NCI-H82 treated with DMSO at 0.1 percent for 48 hours (cell line): ENCODE measurements at regions not wholly inside any gene's neighbourhood (a gene's known extent, or its start where the extent isn't known, plus 50 kb on each side); places are given as distances from the start of the nearest gene placed in this dataset.
"Not testable (repeated sequence)": the region's sequence is repeated elsewhere in the genome, so short reads cannot be mapped to it uniquely, and the experiment has no call there.

ENCODE experiments used
- DNase-seq: peaks from one replicate; lab custom pipeline; 2025; ENCODE audit not compliant: unreplicated experiment; lab: John Stamatoyannopoulos, UW

DNA sequence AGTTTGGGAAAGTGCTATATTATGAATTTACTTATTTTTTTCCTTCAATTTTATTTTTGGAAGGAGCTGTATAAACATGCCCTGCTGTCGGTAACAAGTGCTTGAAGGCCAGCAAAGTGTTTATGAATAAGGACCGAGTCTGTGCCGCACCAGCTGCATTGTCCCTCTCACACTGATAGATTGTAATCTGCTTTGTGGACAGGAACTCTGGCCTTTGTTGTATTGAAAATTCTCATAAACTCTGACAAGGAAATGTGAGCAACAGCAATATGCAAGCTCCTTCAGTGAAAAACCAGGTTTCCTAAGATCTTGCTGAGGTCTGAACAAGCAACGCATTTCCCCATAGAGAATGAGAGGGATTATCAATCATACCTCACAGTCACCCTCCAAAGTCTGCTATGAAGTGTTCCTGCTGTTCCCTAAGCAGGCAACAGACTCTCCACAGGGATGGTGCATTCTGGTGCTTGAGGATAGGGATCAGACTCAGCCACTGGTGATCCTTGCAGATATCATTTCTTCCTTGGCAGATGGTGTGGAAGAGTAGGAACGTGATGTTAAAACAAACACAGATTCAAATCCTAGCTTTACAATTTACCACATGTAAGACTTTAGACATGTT is 109.6 kb downstream of the KCNJ2 start:
- peak; percentile 60 for DNase-seq

DNA sequence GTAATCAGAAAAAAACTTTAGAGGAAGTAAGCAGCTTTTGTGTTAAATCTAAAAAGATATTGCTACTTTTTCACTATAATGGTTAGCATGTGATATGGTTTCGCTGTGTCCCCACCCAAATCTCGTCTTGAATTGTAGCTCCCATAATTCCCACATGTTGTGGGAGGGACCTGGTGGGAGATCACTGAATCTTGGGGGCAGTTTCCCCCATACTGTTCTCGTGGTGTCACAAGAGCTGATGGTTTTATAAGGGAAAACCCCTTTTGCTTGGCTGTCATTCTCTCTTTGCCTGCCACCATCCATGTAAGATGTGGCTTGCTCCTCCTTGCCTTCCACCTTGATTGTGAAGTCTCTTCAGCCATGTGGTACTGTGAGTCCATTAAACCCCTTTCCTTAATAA is 117.1 kb downstream of the KCNJ2 start:
- DNase-seq: no peak

DNA sequence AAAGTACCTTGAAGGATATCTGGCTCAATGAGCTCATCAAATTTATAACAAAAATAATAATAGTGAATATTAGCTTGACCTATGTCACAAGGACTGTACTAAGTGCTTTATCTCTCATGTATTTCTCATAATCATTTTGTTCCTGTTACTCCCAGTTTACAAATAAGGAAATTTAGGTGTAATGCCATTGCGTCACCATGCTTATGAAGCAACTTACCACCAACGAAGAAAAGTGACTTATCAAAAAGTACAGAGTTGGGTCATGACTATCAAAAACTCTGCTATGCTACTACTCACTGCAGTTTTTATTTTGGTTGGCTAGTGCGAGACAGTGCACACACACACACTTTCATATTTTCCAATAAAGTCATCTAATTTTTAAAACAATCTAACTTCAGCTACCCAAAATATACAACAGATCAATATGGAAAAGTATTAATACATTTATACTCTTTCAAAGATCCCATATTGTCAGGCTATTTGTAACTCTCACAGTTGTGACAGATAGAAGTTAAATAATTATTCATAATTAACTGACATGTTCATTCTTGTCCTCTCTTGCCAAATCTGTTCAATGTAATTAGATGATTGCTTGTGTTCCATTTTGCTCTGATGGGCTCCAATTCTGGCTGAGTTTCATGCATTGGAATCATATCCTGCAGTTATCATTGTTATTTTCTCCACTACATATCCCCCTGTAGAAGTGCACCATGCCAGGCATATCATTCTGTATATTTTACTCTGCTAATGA is 119.4 kb downstream of the KCNJ2 start:
- DNase-seq: no peak

DNA sequence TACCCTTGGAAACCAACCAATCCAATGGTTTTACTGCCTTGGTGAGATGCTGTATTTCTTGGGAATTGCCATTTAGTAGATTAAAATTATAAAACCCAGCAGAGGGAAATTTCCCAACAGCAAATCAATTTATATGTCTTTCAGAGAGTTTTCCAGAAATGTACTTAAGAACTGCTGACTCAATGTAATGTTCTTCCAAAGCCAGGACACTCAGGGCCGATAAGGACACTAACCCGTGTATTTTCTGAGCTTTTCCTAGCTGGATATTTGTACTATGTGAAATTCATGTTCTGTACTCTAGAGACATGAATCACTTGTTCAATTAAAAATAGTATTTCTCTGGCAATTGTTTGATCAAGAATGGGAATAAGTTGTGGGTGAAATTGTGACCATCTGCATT is 121.4 kb downstream of the KCNJ2 start:
- DNase-seq: no peak

DNA sequence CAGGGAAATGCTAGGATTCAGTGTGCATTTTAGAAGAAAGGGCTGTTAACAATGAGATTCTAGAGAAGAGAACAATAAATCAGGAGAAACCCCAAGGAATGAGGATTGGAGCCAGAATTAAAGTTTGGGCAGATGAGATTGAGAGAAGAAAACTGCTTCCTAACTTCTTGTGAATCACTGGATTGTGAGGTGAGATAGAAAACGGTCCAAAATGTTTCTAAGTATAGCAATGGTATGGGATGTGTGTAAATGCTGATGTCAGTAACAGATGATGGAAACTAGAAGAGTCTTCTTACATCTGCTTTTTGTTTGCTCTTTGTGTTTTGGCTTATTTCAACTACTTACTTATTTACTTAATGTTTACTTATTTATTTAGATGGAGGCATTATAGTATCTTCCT is 123.0 kb downstream of the KCNJ2 start:
- DNase-seq: no peak

DNA sequence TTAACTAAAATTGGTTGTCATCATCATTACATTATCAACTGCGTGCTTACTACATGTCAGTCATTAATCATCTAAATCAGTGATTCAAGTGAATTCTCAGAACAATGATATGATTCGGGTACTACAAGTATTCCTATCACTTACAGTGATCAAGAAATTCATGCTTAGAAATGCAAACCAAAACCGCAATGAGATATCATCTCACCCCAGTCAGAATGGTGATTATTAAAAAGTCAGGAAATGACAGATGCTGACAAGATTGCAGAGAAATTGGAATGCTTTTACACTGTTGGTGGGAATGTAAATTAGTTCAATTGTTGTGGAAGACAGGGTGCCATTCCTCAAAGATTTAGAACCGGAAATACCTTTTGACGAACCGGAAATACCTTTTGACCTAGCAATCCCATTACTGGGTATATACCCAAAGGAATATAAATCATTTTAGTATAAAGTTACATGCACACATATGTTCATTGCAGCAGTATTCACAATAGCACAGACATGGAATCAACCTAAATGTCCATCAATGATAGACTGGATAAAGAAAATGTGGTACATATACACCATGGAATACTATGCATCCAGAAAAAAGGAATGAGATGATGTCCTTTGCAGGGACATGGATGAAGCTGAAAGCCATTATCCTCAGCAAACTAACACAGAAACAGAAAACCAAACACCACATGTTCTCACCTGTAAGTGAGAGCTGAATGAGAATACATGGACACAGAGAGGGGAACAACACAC is 124.4 kb downstream of the KCNJ2 start:
- DNase-seq: not testable (repeated sequence)

DNA sequence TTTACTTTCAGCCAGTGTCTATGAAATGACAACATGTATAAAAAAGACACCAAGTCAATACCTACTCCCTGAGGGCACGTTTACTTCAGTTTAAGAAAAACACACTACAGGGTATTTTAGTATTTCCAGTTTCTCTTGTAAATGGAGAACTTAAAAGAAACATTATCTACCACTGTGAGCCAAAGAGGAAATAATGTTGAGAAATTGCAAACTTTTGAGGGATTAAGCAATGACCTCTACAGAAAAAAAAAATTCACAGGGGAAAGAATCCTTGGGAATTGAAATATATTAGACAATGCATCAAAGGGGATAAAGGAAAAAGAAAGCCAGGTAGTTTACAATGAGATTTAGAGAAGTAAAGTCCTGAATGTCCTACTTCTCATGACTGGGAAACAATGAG is 126.0 kb downstream of the KCNJ2 start:
- no peak for DNase-seq

DNA sequence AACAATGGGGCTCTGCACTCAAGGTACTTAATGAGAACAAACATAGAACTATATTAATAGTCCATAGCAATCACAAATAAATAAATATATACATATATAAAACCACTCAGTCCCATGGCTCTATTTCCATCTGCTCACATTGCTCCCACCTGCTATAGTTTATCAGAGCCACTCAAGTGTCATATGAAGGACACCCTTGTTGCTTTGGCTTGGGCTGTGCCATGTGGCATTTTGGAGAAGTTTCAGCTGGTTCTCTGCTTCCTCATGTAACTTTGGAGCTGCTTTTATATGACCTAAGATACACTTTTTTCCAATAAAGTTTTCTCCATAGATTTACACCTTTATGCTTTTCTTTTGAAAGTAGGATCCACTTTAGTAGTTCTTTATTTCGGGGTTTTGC is 126.4 kb downstream of the KCNJ2 start:
- no peak for DNase-seq

DNA sequence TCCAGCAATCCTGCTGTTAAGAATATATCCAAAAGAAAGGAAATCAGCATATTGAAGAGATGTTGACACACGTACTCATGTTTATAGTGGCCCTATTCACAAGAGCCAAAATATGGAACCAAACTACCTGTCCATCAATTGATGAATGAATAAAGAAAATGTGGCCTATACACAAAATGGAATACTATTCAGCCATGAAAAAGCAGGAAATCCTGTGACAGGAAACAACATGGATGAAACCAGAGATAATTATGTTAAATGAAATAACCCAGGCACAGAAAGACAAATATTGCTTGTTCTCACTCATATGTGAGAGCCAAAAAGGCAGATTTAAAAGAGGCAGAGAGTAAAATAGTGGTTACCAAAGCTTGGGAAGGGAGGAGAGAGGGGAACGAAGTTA is 127.1 kb downstream of the KCNJ2 start:
- no peak for DNase-seq

DNA sequence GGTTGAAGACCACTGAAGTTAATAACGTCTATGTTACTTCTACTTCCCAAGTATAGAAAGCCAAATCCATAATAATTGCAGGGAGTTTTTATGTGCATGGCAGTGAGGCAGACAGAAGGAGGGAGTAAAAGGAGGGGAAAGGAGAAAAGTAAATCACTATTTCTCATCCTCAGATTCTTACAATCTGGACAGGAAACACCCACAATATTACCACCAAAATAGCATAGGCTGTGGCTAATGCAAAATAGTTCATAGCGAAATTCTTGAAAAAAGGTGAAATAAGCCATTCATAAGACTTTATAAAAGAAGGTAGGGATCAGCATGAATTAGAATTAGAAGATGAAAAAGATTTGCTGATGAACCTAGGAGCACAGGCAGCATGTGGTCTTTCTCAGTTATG is 128.1 kb downstream of the KCNJ2 start:
- DNase-seq: no peak

DNA sequence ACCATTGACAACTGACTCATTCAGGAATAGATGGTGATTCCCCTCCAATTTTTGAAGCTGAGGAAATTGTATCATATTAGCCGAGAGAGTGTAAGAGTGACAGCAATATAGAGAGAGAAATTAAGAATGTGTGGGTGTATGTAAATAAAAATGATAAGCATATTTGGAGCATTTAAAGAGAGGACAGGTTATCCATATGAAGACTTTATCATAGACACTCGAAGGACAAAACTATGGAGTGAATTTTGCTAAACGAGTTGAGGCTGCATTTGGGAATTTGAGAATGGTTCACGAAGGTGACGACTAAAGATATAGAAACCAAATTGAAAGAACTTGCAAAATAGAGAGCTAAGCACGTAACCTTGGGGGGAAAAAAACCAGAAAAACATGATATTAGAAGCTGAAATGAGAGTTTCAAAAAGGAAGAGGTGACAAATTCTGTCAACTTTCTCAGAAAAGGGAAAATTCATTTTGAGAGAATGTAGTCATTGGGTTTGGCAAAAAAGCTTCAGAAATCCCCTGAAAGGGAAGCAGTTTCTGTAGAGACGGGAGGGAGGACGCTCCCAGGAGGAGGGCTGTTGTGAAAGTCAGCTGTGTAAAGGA is 129.7 kb downstream of the KCNJ2 start:
- DNase-seq: no peak

DNA sequence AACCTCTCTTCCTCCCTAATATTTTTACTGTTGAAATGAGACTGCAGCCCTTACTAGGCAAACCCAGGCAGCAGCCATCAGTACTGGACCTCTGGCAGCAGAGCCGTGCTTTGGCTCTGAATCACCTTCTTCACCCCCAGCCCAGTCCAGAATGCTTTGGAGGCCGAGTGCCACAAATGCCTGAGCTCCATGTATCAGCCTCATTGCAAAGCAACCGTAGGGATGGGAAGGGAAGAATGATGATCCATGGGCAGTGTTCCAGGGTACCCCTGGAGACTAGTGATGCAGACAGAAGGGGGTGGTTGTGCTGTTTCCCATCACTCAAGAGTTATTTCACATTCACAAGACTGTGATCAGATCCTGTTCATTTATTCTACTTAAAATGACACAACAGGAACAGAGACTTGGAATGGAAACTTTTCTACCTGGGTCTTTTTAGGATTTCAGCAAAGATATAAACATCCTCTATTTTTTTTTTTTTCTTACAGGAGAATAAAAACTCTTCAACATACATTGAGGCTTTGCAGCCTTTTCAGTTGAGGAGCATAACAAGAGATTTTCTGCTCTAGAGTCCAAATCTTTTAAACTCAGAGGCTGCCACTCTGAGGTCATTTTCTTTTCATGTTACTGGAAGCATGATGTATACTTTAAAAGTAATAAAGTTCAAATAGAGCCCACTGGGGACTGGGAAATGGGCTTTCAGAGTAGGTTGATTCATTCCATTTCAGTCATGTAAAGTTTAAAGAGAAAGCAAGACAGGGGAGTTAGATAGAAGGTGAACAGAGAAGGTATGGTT is 138.3 kb downstream of the KCNJ2 start:
- no peak for DNase-seq

DNA sequence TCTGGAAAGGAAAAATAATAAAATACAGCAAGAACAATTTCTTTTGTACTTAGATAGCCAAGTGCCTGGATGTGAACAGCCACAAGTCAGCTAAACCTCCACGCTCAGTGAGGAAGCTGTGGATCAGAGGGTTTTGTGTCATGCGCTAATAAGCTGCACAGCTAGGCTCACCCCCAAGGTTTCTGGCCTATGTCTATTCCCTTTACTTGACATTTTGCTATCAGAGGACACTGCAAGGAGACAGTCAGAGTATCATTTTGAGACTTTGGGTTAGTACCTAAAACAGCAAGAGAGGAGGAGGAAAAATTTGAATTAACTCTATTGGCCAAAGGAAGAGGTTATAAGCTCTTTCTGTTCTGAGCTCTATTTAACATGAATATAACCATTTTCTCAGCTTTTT is 139.3 kb downstream of the KCNJ2 start:
- no peak for DNase-seq

DNA sequence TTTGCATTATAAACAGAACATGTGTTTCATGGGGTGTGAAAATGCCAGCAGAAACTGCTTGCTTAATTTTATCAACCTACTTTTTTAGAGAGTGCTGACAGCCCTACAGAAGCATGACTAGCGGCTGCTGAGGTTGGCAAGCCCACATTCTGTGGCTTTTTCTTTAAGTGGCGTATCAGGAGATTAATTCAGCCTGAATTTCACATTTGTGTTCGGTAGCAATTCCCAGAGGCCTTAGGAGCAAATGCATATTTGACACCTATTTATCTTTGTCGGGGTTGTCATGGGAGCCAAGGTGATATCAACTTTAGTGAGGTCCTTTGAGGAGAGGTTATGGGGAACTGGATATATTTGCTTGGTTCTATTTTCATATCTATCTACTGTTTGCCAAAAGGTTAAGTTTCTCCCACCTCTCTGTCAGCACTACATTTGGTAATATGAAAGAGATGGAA is 140.9 kb downstream of the KCNJ2 start:
- DNase-seq: no peak

DNA sequence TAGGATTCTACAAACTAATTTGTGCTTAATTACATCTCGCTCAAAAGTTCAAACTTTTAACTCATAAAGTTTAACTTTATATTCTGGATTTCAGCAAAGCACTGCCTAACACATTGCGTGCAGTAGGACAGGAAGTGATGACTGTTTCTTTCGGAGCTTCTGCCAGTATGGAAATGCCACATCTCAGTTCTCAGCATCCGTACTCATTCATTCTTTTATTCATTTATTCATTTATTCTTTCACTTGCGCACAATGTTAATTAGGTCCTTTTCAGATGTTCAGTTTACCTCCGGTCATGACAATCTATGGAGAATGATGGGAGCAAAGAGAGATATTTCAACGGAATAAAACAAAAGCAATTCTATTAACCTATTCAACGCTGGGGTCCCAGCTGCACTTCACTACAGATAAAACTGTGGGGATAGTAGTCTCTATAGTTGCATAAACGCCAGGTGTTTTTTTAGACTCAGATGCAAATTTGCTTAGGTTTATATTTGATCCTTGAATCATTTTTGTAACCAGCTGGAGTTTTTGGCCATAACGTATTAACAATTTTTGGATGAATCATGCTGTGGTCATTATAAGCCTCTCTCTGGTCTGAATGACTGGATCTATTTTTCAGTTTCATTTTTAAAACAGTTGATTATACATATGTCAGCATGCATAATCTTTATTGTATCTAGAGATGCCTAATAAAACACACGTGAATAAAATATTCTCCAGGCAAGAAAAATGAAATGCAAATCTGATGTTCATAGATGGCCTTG is 143.9 kb downstream of the KCNJ2 start:
- no peak for DNase-seq

DNA sequence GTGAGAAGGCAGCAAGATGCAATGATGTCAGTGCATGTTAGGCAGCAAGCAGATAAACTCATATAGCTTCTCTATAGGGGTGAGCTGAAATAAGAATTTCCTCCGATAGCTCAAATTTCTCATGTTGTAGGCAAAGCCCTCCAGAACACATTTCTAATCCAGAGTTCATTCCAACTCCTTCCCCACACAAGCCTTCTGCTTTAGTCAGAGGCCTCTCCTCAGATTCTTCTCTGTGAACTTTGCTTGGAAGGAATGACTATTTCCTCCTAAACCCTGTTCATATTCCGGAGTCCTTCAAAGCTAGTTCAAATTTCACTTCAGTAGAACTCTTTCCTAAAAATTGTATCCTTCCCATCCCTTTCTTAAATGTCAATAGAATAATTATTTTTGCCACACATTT is 144.8 kb downstream of the KCNJ2 start:
- no peak for DNase-seq

DNA sequence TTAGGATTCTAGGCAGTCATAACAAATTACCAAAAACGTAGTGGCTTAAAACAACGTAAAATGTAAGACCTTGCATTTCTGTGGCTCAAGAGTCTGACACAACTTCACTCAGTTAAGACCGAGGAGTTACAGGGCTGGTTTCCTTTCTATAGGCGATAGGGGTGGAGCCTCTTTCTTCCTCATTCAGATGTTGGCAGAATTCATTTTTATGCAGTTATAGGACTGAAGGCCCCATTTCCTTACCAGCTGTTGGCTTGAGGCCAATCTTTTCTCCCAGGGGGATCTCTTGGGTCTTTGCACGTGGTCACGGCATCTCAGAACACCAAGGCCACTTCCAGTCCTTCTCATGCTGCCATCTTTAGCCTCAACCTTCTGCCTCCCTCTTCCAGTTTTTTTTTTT is 145.2 kb downstream of the KCNJ2 start:
- DNase-seq: no peak

DNA sequence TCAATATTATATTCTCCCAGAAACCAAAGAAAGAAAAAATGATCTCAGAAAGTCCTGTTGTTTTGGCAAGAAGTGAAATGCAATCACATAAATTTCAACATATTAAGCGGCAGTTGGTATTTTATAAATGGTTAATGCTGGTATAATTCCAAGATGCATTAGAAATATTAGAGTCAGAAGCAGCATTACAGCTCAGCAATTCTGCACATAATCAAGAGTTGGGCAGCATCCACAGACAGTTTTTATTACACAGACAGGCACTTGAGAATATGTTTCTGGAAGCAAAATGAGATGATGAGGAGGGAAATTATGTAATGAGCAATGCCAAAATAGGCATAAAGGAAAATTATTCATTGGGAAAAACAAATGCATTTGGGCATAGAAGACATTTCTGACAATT is 148.1 kb downstream of the KCNJ2 start:
- DNase-seq: no peak

DNA sequence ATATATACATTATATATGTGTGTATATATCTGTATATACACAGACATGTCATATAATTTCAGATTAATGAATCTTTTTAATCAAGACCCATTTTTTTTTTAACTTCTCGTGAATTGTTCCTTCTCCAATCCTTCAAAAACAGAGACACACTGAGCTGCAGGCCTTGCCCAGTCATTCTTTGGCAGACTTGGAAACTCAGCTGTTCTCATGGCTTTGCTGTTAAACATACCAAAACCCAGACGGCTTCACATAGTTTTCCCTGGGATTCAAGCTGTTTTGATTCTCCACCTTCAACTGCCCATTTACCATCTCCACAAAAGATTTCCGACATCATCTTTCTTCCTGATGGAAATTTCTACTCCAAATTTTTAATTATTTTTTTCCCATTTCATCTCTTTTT is 148.7 kb downstream of the KCNJ2 start:
- DNase-seq: no peak

DNA sequence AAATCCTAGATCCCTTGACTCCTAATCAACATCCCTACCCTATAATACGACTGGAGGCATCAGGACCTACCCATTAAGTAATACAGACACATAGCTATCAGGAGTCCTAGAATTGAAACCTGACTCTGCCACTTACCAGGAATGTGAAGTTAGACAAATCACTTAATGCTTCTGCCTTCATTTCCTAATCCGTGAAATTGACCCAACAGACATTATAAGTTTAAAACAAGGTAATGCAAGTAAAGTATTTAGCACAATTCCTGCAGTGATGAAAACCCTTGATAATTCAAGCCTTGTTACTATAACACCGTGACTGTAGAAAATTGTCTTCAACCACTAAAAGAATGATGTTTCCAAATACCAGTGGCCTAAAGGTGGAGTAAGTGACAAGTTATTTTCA is 150.2 kb downstream of the KCNJ2 start:
- peak; percentile 31 for DNase-seq
